Astrocyte (in vitro differentiated cells and primary cell): ENCODE measurements at regions not wholly inside any gene's neighbourhood (a gene's known extent, or its start where the extent isn't known, plus 50 kb on each side); places are given as distances from the start of the nearest gene placed in this dataset.

Experiments
- EZH2 ChIP-seq: IDR thresholded peaks from 2 replicates; pipeline ENCODE4 v1.6.1; 2012; ENCODE audit warnings: mild to moderate bottlenecking, low read length, inconsistent platforms; ENCODE audit not compliant: insufficient read depth
- TF ChIP-seq, protein P1 (sequence below): IDR thresholded peaks from 2 replicates; pipeline ENCODE4 v1.5.1; 2011; ENCODE audit warnings: low read depth, mild to moderate bottlenecking, inconsistent platforms, low read length, moderate library complexity; ENCODE audit not compliant: insufficient read depth

DNA sequence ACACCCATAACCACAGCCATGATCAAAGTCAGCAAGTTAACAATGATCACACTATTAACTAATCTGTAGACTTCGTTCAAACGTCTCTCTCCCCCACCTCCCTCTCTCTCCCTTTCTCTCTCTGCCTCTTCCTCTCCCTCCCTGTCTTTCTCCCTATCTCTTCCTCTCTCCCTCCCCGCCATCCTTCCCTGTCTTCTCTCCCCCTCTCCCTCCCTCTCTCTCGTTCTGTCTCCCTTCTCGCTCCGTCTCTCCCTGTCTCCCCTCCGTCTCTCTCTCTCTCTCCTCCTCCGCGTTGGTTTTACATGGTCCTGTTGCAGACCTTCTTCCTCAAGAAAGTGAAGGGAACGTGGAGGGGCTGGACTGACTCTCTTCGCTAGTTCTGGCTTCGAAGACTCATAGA is 308.9 kb upstream of the FOXQ1 start:
- TF ChIP-seq, protein P1, sequence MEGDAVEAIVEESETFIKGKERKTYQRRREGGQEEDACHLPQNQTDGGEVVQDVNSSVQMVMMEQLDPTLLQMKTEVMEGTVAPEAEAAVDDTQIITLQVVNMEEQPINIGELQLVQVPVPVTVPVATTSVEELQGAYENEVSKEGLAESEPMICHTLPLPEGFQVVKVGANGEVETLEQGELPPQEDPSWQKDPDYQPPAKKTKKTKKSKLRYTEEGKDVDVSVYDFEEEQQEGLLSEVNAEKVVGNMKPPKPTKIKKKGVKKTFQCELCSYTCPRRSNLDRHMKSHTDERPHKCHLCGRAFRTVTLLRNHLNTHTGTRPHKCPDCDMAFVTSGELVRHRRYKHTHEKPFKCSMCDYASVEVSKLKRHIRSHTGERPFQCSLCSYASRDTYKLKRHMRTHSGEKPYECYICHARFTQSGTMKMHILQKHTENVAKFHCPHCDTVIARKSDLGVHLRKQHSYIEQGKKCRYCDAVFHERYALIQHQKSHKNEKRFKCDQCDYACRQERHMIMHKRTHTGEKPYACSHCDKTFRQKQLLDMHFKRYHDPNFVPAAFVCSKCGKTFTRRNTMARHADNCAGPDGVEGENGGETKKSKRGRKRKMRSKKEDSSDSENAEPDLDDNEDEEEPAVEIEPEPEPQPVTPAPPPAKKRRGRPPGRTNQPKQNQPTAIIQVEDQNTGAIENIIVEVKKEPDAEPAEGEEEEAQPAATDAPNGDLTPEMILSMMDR, result no peak
- no peak for TF ChIP-seq EZH2
